Mesendoderm (in vitro differentiated cells): ENCODE measurements at regions not wholly inside any gene's neighbourhood (a gene's known extent, or its start where the extent isn't known, plus 50 kb on each side); places are given as distances from the start of the nearest gene placed in this dataset.

Experiments used
- DNase-seq: peaks from one replicate; pipeline ENCODE4 v3.0.0; 2013
- H2AK5ac ChIP-seq: 2 replicates; pipeline ENCODE4 v1.6.1; 2013; ENCODE audit warnings: low read length, inconsistent platforms
- H2BK120ac ChIP-seq: 2 replicates; pipeline ENCODE4 v1.6.1; 2013; ENCODE audit warnings: low read depth, mild to moderate bottlenecking, low read length, moderate library complexity, mixed read lengths
- H2BK15ac ChIP-seq: replicated peaks from 2 replicates; pipeline ENCODE4 v1.6.1; 2013; ENCODE audit warnings: low read depth, mild to moderate bottlenecking, moderate library complexity
- H2BK5ac ChIP-seq: 2 replicates; pipeline ENCODE4 v1.6.1; 2013; ENCODE audit warnings: low read length, inconsistent platforms
- H3K18ac ChIP-seq: 2 replicates; pipeline ENCODE4 v1.6.1; 2013; ENCODE audit warnings: mild to moderate bottlenecking, low read length, mixed read lengths
- H3K23ac ChIP-seq: one replicate; pipeline ENCODE4 v1.6.1; 2013; ENCODE audit warnings: low read length
- H3K27ac ChIP-seq: 2 replicates; pipeline ENCODE4 v1.5.1; 2013; ENCODE audit warnings: low read depth, mild to moderate bottlenecking, inconsistent platforms, low read length, moderate library complexity
- H3K27me3 ChIP-seq: 2 replicates; pipeline ENCODE4 v1.6.1; 2013; ENCODE audit warnings: low read length, control low read depth, mild to moderate bottlenecking, inconsistent platforms; ENCODE audit not compliant: insufficient read depth, poor library complexity
- H3K36me3 ChIP-seq: 2 replicates; pipeline ENCODE4 v1.6.1; 2013; ENCODE audit warnings: low read length, inconsistent platforms; ENCODE audit not compliant: control insufficient read depth, insufficient read depth
- H3K4ac ChIP-seq: one replicate; pipeline ENCODE4 v1.6.1; 2013; ENCODE audit warnings: low read depth, mild to moderate bottlenecking, low read length, moderate library complexity
- H3K4me1 ChIP-seq: 2 replicates; pipeline ENCODE4 v1.6.1; 2013; ENCODE audit warnings: low read depth, low read length, inconsistent platforms; ENCODE audit not compliant: control insufficient read depth
- H3K4me2 ChIP-seq: 2 replicates; pipeline ENCODE4 v1.6.1; 2013; ENCODE audit warnings: low read length
- H3K4me3 ChIP-seq: 2 replicates; pipeline ENCODE4 v1.5.1; 2013; ENCODE audit warnings: mild to moderate bottlenecking, low read length
- H3K56ac ChIP-seq: one replicate; pipeline ENCODE4 v1.6.1; 2013; ENCODE audit warnings: low read length
- H3K79me1 ChIP-seq: 2 replicates; pipeline ENCODE4 v1.6.1; 2013; ENCODE audit warnings: low read length, inconsistent platforms
- H3K79me2 ChIP-seq: 2 replicates; pipeline ENCODE4 v1.6.1; 2013; ENCODE audit warnings: mild to moderate bottlenecking, low read length; ENCODE audit not compliant: control insufficient read depth, insufficient read depth
- H3K9ac ChIP-seq: 2 replicates; pipeline ENCODE4 v1.6.1; 2013; ENCODE audit warnings: low read length, inconsistent platforms
- H4K5ac ChIP-seq: one replicate; pipeline ENCODE4 v1.6.1; 2013; ENCODE audit warnings: low read length
- H4K8ac ChIP-seq: one replicate; pipeline ENCODE4 v1.6.1; 2013; ENCODE audit warnings: low read depth, mild to moderate bottlenecking, control low read depth, low read length, moderate library complexity
- WGBS: extraction: QIAGEN DNeasy Blood & Tissue Kit; methylation state at CpG from one replicate; pipeline ENCODE4 v1.1.7; 2013; ENCODE audit warnings: low lambda C conversion rate, missing lambda C conversion rate; ENCODE audit not compliant: insufficient coverage; ENCODE audit errors: extremely low coverage; 5-methylcytosine and 5-hydroxymethylcytosine counted together

- WGBS = no CpG with 5 or more reads among the region's 7 CpGs
- H3K4me2 ChIP-seq = no peak overlapping the region
- no peak for DNase-seq
- no peak overlapping the region for H3K4ac ChIP-seq
- H3K79me1 ChIP-seq = no peaks in the 10 kb centered on the region
- no peak overlapping the region for H2BK120ac ChIP-seq
- H3K4me1 ChIP-seq = no peaks in the 10 kb centered on the region
- no peak overlapping the region for H3K23ac ChIP-seq
- H3K18ac ChIP-seq = no peak overlapping the region
- H2BK15ac ChIP-seq = no peak overlapping the region
- no peak overlapping the region for H3K9ac ChIP-seq
- H4K8ac ChIP-seq = no peak overlapping the region
- H3K79me2 ChIP-seq = no peaks in the 10 kb centered on the region
- no peak overlapping the region for H2AK5ac ChIP-seq
- H3K4me3 ChIP-seq = no peak overlapping the region
- no peaks in the 10 kb centered on the region for H3K36me3 ChIP-seq
- no peak overlapping the region for H3K56ac ChIP-seq
- H2BK5ac ChIP-seq = no peak overlapping the region
- H3K27ac ChIP-seq = no peak overlapping the region
- H4K5ac ChIP-seq = no peak overlapping the region
- H3K27me3 ChIP-seq = no peaks in the 10 kb centered on the region
Observed at GRCh38 chr20:6355754-6356451, 233.1 kb upstream of the FERMT1 start.

DNA sequence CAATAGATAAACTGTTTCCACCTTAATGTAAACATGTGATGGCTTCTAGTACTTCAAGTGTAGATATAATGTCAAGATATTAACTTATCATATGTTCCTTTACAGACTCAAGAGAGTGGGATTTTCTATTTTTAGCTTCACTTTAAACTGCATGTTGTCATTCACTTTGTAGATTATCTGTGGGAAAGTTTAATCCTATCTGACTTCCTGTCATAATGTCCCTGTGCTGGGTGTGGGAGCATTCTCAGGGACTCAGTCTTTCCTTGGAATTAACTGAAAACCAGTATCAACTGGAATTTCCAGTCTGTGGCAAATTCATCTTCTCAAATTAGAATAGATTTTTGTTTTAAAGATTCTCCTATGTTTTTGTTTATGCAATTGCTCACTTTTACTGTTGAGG, 226.1 kb upstream of the FERMT1 start:
- no peak overlapping the region for H3K56ac ChIP-seq
- no peak overlapping the region for H3K4me2 ChIP-seq
- H2BK5ac ChIP-seq = no peak overlapping the region
- H3K36me3 ChIP-seq = no peaks in the 10 kb centered on the region
- no peaks in the 10 kb centered on the region for H3K79me2 ChIP-seq
- no peak overlapping the region for H2BK15ac ChIP-seq
- no peak overlapping the region for H2AK5ac ChIP-seq
- H2BK120ac ChIP-seq = no peak overlapping the region
- peak; percentile 2 for DNase-seq
- no peak overlapping the region for H3K9ac ChIP-seq
- H4K5ac ChIP-seq = no peak overlapping the region
- no peak overlapping the region for H3K27ac ChIP-seq
- H3K23ac ChIP-seq = no peak overlapping the region
- H3K79me1 ChIP-seq = no peaks in the 10 kb centered on the region
- H3K4me1 ChIP-seq = no peaks in the 10 kb centered on the region
- H3K4ac ChIP-seq = no peak overlapping the region
- H4K8ac ChIP-seq = no peak overlapping the region
- no peaks in the 10 kb centered on the region for H3K27me3 ChIP-seq
- H3K4me3 ChIP-seq = no peak overlapping the region
- no peak overlapping the region for H3K18ac ChIP-seq

DNA sequence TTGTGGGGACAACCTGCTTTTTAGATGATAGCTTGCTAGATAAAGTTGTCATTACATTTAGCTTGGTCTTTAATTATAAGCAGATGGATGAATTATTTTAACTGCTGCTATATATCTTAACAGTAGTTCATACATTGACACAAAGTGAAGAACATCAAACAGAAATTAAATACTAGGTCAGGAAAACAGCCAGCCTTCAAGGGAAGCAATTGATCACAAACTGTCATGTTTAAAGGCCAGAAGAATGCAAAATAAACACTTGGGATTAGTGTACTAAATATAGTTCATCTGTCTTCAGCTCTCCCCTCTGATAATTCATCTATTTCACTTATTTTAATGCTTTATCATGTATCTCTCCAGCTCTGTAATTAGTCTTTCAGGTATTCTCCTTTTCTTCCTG, 225.1 kb upstream of the FERMT1 start:
- H2BK120ac ChIP-seq = no peak overlapping the region
- H3K27ac ChIP-seq = no peak overlapping the region
- no peaks in the 10 kb centered on the region for H3K36me3 ChIP-seq
- H2AK5ac ChIP-seq = no peak overlapping the region
- H2BK15ac ChIP-seq = no peak overlapping the region
- H3K4ac ChIP-seq = no peak overlapping the region
- H3K56ac ChIP-seq = no peak overlapping the region
- no peaks in the 10 kb centered on the region for H3K79me2 ChIP-seq
- DNase-seq = no peak
- H4K5ac ChIP-seq = no peak overlapping the region
- H2BK5ac ChIP-seq = no peak overlapping the region
- no peak overlapping the region for H3K4me2 ChIP-seq
- H4K8ac ChIP-seq = no peak overlapping the region
- H3K4me3 ChIP-seq = no peak overlapping the region
- H3K79me1 ChIP-seq = no peaks in the 10 kb centered on the region
- no peak overlapping the region for H3K23ac ChIP-seq
- no peak overlapping the region for H3K18ac ChIP-seq
- no peak overlapping the region for H3K9ac ChIP-seq
- no peaks in the 10 kb centered on the region for H3K4me1 ChIP-seq
- H3K27me3 ChIP-seq = no peaks in the 10 kb centered on the region

DNA sequence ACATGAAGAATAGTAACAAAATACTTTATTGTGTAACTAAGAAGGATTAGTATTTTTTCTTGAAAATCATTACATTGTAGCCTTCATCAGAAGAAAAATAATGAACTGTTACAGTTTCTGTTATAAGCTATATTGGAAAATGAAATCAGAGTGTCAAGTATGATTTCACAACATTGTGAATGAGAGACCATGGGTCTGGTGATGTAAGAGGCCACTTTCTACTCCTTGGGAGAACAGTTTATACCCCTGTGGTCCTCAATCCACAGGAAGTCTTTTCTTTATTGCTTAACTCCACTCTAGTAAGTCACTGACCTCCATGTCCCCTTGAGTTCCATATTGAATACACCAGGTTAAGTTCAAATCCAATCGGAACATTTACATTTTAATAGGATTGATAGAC, 218.7 kb upstream of the FERMT1 start:
- no peak overlapping the region for H2AK5ac ChIP-seq
- no peak overlapping the region for H3K56ac ChIP-seq
- no peak overlapping the region for H3K4ac ChIP-seq
- no peaks in the 10 kb centered on the region for H3K4me1 ChIP-seq
- H3K18ac ChIP-seq = no peak overlapping the region
- H2BK5ac ChIP-seq = no peak overlapping the region
- H3K4me2 ChIP-seq = no peak overlapping the region
- no peaks in the 10 kb centered on the region for H3K36me3 ChIP-seq
- H3K4me3 ChIP-seq = no peak overlapping the region
- no peak for DNase-seq
- no peaks in the 10 kb centered on the region for H3K27me3 ChIP-seq
- H2BK120ac ChIP-seq = no peak overlapping the region
- no peak overlapping the region for H3K27ac ChIP-seq
- H2BK15ac ChIP-seq = no peak overlapping the region
- no peak overlapping the region for H3K9ac ChIP-seq
- no CpG with 5 or more reads among the region's 1 CpG for WGBS
- no peak overlapping the region for H4K8ac ChIP-seq
- no peak overlapping the region for H4K5ac ChIP-seq
- no peaks in the 10 kb centered on the region for H3K79me1 ChIP-seq
- H3K79me2 ChIP-seq = no peaks in the 10 kb centered on the region
- no peak overlapping the region for H3K23ac ChIP-seq

GRCh38 chr20:6339176-6339575, 216.3 kb upstream of the FERMT1 start:
- Histone ChIP-seq H3K79me1 (no peaks in the 10 kb centered on the region), H3K56ac (no peak overlapping the region), H3K4ac (no peak overlapping the region), H2AK5ac (no peak overlapping the region), H3K4me2 (no peak overlapping the region), H3K9ac (no peak overlapping the region), H4K5ac (no peak overlapping the region), H2BK15ac (no peak overlapping the region), H3K27ac (no peak overlapping the region), H3K4me3 (no peak overlapping the region), H2BK5ac (no peak overlapping the region), H3K23ac (no peak overlapping the region), H3K36me3 (no peaks in the 10 kb centered on the region), H3K4me1 (no peaks in the 10 kb centered on the region), H3K27me3 (no peaks in the 10 kb centered on the region), H2BK120ac (no peak overlapping the region), H3K79me2 (no peaks in the 10 kb centered on the region), H3K18ac (no peak overlapping the region), H4K8ac (no peak overlapping the region)
- no CpG with 5 or more reads among the region's 1 CpG for WGBS
- DNase-seq = no peak

DNA sequence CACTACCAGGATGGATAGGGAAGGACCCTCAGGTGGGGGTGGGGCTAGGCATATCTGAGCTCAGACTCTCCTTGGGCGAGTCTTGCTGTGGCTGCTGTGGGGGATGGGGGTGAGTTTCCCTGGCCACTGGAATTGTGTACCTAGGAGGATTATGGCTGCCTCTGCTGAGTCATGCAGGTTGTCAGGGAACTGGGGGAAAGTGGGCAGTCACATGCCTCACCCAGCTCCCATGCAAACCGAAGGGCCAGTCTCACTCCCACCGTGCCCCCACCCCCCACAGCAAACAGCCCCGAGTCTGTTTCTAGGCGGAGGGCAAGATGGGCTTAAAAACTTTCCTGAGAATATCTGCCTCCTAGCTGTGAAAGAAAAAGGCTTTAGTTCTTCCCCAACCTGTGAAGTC, 210.3 kb upstream of the FERMT1 start:
- H3K79me2 ChIP-seq = no peaks in the 10 kb centered on the region
- H2AK5ac ChIP-seq = no peak overlapping the region
- WGBS = no CpG with 5 or more reads among the region's 5 CpGs
- no peak overlapping the region for H4K8ac ChIP-seq
- no peaks in the 10 kb centered on the region for H3K36me3 ChIP-seq
- H3K4me1 ChIP-seq = no peaks in the 10 kb centered on the region
- H3K27me3 ChIP-seq = no peaks in the 10 kb centered on the region
- no peak overlapping the region for H2BK120ac ChIP-seq
- no peak overlapping the region for H3K4me2 ChIP-seq
- H3K23ac ChIP-seq = no peak overlapping the region
- H3K56ac ChIP-seq = peak overlapping the region; percentile 34
- DNase-seq = peak; percentile 29
- no peak overlapping the region for H3K9ac ChIP-seq
- H3K4me3 ChIP-seq = no peak overlapping the region
- H2BK15ac ChIP-seq = no peak overlapping the region
- H3K27ac ChIP-seq = no peak overlapping the region
- no peaks in the 10 kb centered on the region for H3K79me1 ChIP-seq
- no peak overlapping the region for H2BK5ac ChIP-seq
- no peak overlapping the region for H3K4ac ChIP-seq
- H4K5ac ChIP-seq = no peak overlapping the region
- no peak overlapping the region for H3K18ac ChIP-seq
